ENCODE measurements at regions not wholly inside any gene's neighbourhood (a gene's known extent, or its start where the extent isn't known, plus 50 kb on each side); places are given as distances from the start of the nearest gene placed in this dataset.
"Not testable (repeated sequence)": the region's sequence is repeated elsewhere in the genome, so short reads cannot be mapped to it uniquely, and the experiment has no call there.

DNA sequence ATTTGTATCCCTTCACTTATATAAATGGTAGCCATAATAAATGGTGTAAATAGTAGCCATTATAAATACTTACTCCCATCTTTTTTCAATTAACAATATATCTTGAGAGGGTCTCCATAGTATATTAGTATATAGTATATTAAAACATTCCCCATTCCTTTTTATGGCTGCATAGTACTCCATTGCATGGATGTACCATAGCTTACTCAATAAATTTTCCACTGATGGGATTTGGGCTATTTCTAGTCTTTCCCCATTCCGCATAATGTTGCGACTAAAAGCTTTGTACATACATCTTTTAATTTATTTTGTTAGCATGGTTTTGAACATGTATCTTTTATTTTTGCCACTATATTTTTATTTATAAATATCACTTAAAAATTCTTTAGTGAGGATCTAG, 366.3 kb downstream of the IL20RB start:
- no peak overlapping the region for H3K27ac ChIP-seq
- no peak overlapping the region for H3K9ac ChIP-seq
- H3K27me3 ChIP-seq = no peaks in the 10 kb centered on the region
- H3K4me2 ChIP-seq = no peak overlapping the region
- H3K36me3 ChIP-seq = no peaks in the 10 kb centered on the region
- H3K4me1 ChIP-seq = peaks cover 0 to 12% (median 0%) of the 10 kb centered on the region in 10 experiments; a peak in 5 of 20 replicates
- H3K4me3 ChIP-seq = no peak overlapping the region
- peaks cover 6 to 23% (median 9%) of the 10 kb centered on the region in 11 experiments; a peak in 14 of 22 replicates for H3K9me3 ChIP-seq (replicated peaks in 1 of 11)
- TF ChIP-seq Cebpa-rat (IDR thresholded peaks at IDR 0.05) = no peak
- no peaks in the 10 kb centered on the region for H4K20me1 ChIP-seq

DNA sequence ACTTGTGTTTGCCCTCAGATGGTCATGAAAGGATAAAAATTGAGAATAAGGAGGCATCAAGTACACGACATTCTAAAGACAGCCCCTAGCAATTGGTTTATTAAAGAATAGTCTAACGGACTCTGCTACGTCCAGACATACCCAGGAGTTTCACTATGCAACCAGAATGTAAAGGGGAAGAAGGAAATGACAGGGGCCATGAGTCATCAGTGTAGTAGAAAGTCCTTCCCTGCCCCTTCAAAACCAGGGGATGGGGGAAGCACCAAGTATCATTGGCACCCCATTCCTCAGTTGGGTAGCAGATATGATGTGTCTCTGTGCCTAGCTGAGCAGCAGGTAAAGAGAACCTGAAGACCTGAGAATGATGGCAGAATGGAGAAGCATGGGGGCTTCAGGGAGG, 367.4 kb downstream of the IL20RB start:
- no peak overlapping the region for H3K4me3 ChIP-seq
- peaks cover 0 to 16% (median 7%) of the 10 kb centered on the region in 11 experiments; a peak in 9 of 22 replicates for H3K9me3 ChIP-seq (replicated peaks in 1 of 11)
- peaks cover 0 to 12% (median 0%) of the 10 kb centered on the region in 10 experiments; a peak in 5 of 20 replicates for H3K4me1 ChIP-seq
- no peak overlapping the region for H3K9ac ChIP-seq
- H4K20me1 ChIP-seq = no peaks in the 10 kb centered on the region
- TF ChIP-seq Cebpa-rat (IDR thresholded peaks at IDR 0.05) = no peak
- H3K4me2 ChIP-seq = 0 out of 22 replicates have a peak overlapping the region, but pooled peaks of 1 of the 11 experiments have one; percentile 0
- H3K27ac ChIP-seq = no peak overlapping the region
- H3K36me3 ChIP-seq = no peaks in the 10 kb centered on the region
- H3K27me3 ChIP-seq = no peaks in the 10 kb centered on the region

DNA sequence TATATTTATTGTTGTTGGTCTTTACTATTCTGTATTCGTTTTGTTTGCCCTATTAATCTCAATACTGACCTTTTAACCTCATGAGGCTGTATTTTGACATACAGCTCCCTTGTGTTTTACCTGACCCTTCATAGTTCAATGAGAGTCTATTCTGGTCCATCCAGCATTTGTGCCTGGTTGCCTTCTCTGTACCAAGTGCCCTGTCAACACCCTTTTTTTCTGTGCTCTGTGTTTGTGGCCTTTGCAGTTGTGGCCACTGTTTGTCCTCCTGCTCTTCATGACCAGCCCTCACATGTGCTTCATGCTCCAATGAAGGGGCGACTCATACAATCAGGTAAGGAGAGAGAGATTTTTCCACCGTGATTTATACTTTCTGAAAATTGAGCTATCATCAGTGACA, 368.2 kb downstream of the IL20RB start:
- no peak for TF ChIP-seq Cebpa-rat (IDR thresholded peaks at IDR 0.05)
- Histone ChIP-seq H3K4me1 (peaks cover 0 to 12% (median 0%) of the 10 kb centered on the region in 10 experiments; a peak in 5 of 20 replicates), H3K9ac (no peak overlapping the region), H3K36me3 (no peaks in the 10 kb centered on the region), H3K4me2 (no peak overlapping the region), H3K9me3 (replicated peaks in 1 of 11) (peaks cover 0 to 16% (median 7%) of the 10 kb centered on the region in 11 experiments; a peak in 9 of 22 replicates), H3K4me3 (no peak overlapping the region), H3K27me3 (no peaks in the 10 kb centered on the region), H4K20me1 (no peaks in the 10 kb centered on the region), H3K27ac (no peak overlapping the region)

DNA sequence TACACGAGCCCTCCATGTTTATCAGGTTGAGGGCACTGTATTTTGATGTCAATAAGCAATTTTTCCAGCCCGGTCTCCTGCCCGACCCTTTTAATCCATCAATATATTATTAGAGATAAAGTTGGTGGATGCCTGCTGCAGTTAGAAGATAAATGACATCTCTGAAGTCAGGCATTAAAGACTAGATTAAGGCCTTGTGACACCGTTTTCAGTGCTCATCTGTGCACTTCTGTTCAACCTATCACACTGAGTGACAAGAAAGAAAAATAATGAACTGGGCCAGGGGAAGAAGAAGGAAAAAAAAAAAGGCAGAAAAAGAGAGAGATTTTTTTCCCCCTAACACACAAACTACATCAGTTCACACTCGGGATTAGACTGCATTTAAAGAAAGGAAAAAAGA, 371.8 kb downstream of the IL20RB start:
- Histone ChIP-seq H3K4me3 (no peak overlapping the region), H4K20me1 (no peaks in the 10 kb centered on the region), H3K27ac (no peak overlapping the region), H3K9ac (no peak overlapping the region), H3K27me3 (no peaks in the 10 kb centered on the region), H3K4me2 (no peak overlapping the region), H3K4me1 (peaks cover 0 to 12% (median 0%) of the 10 kb centered on the region in 10 experiments; a peak in 4 of 20 replicates), H3K9me3 (replicated peaks in 1 of 11) (peaks cover 0 to 6% (median 0%) of the 10 kb centered on the region in 11 experiments; a peak in 1 of 22 replicates), H3K36me3 (no peaks in the 10 kb centered on the region)
- TF ChIP-seq Cebpa-rat (IDR thresholded peaks at IDR 0.05) = no peak

DNA sequence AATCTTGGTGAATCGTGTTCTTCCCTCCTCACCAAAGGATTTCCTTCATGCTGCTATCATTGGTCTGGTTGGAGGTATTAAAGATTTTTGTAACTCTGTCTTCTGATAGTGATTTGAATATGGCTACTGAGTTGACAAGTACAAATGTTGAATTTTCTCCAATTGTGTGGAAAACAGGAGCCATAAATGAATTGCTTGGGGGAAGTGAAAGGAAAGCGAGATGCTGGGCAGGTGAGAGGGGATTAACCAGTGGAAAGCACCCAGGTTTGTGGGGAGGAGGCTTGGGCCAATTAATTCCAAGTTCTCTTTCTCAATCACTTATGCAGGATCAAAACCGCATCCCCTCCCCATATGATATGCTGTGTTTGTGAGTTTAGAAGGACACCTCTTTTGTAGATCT, 372.5 kb downstream of the IL20RB start:
- Histone ChIP-seq H4K20me1 (no peaks in the 10 kb centered on the region), H3K4me2 (no peak overlapping the region), H3K4me3 (no peak overlapping the region), H3K27ac (no peak overlapping the region), H3K4me1 (peaks cover 0 to 7% (median 0%) of the 10 kb centered on the region in 10 experiments; a peak in 3 of 20 replicates), H3K27me3 (no peaks in the 10 kb centered on the region), H3K36me3 (no peaks in the 10 kb centered on the region), H3K9ac (no peak overlapping the region), H3K9me3 (replicated peaks in 1 of 11) (peaks cover 0 to 5% (median 0%) of the 10 kb centered on the region in 11 experiments; a peak in 1 of 22 replicates)
- TF ChIP-seq Cebpa-rat (IDR thresholded peaks at IDR 0.05) = no peak

DNA sequence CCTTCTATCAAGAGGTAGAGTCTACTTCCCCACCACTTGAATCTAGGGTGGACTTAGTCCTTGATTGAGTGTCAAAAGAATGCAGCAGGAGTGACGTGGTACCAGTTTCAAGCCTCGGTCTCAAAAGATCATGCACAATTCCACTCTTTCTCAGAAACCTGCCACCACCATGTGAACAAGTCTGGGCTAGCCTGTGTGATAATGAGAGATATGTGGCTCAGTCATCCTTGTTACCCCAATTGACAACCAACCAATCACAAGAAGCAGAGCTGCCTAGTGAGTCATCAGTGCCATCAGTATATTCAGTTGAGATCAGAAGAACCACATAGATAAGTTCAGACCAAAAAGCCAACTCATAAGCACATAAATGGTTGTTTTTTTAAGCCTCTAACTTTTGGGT, 374.5 kb downstream of the IL20RB start:
- no peaks in the 10 kb centered on the region for H3K27me3 ChIP-seq
- H3K9ac ChIP-seq = no peak overlapping the region
- no peak overlapping the region for H3K4me2 ChIP-seq
- peaks cover under 1 to 6% (median 3%) of the 10 kb centered on the region in 11 experiments; a peak in 16 of 22 replicates for H3K9me3 ChIP-seq (replicated peaks in 1 of 11)
- H3K4me1 ChIP-seq = 0 out of 20 replicates have a peak, but pooled peaks cover 0 to 4% (median 0%) of the 10 kb centered on the region in 10 experiments
- no peaks in the 10 kb centered on the region for H3K36me3 ChIP-seq
- no peak overlapping the region for H3K4me3 ChIP-seq
- TF ChIP-seq Cebpa-rat (IDR thresholded peaks at IDR 0.05) = no peak
- H3K27ac ChIP-seq = no peak overlapping the region
- H4K20me1 ChIP-seq = no peaks in the 10 kb centered on the region

DNA sequence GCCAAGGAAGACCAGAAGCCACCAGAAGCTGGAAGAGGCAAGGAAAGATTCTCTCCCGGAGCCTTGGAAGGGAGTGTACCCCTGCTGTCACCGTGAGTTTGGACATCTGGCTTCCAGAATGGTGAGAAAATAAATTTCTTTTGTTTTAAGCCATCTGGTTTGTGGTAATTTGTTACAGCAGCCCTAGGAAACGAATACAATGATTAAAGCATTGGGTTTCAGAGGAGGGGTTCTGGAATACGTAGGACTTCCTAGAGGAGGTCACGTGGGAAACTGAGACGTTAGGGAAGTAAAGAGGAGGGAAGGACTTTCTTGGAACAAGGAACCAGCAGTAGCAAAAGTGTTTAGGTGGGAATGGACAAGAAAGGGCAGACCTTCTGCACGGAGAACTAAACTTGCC, 377.7 kb downstream of the IL20RB start:
- H3K4me2 ChIP-seq = no peak overlapping the region
- H3K4me3 ChIP-seq = no peak overlapping the region
- no peak overlapping the region for H3K27ac ChIP-seq
- H4K20me1 ChIP-seq = no peaks in the 10 kb centered on the region
- no peak overlapping the region for H3K9ac ChIP-seq
- H3K9me3 ChIP-seq (replicated peaks in 1 of 11) = peaks cover 29 to 38% (median 33%) of the 10 kb centered on the region in 11 experiments
- no peak for TF ChIP-seq Cebpa-rat (IDR thresholded peaks at IDR 0.05)
- H3K4me1 ChIP-seq = 0 out of 20 replicates have a peak, but pooled peaks cover 0 to 4% (median 0%) of the 10 kb centered on the region in 10 experiments
- H3K36me3 ChIP-seq = no peaks in the 10 kb centered on the region
- H3K27me3 ChIP-seq = no peaks in the 10 kb centered on the region

DNA sequence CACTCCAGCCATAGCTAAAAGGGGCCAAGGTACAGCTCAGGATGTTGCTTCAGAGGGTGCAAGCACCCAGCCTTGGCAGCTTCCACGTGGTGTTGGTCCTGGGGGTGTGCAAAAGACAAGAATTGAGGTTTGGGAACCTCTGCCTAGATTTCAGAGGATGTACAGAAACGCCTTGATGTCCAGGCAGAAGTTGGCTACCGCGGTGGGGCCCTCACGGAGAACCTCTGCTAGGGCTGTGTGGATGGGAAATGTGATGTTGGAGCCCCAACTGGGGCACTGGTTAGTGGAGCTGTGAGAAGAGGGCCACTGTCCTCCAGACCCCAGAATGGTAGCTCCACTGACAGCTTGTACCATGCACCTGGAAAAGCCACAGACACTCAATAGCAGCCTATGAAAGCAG, 380.6 kb downstream of the IL20RB start:
- Histone ChIP-seq H3K4me1 (peaks cover 0 to 21% (median 4%) of the 10 kb centered on the region in 10 experiments; a peak in 10 of 20 replicates), H3K9me3 (replicated peaks in 1 of 11) (peaks cover 29 to 47% (median 34%) of the 10 kb centered on the region in 11 experiments)
- H3K9ac ChIP-seq, H4K20me1 ChIP-seq, H3K27ac ChIP-seq, H3K4me2 ChIP-seq, H3K36me3 ChIP-seq, H3K4me3 ChIP-seq, H3K27me3 ChIP-seq: not testable (repeated sequence)

DNA sequence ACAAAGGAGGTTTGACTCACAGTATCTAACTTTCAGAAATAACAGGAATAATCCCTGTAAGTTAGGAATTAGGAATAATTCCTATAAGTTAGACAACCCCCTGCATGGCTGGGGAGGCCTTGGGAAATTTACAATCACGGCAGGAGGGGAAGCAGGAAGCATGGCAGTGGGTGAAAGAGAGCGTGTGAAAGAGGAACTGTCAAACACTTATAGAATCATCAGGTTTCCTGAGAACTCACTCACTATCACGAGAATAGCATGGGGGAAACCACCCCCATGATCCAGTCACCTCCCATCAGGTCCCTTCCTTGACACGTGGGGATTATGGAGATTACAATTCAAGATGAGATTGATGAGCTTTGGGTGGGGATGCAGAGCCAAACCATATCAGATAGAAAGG, 385.5 kb downstream of the IL20RB start:
- Histone ChIP-seq H3K4me2 (peak overlapping the region in 8 of 11 experiments; percentile 4 to 65 (median 28); a peak in 10 of 22 replicates), H3K4me3 (no peak overlapping the region), H3K9me3 (replicated peaks in 1 of 11) (peaks cover 18 to 31% (median 21%) of the 10 kb centered on the region in 11 experiments), H3K9ac (no peak overlapping the region), H3K36me3 (no peaks in the 10 kb centered on the region), H3K27ac (peak overlapping the region in 2 of 11 experiments; percentile 20 to 39; a peak in 3 of 22 replicates), H3K4me1 (peaks cover 0 to 26% (median 6%) of the 10 kb centered on the region in 10 experiments; a peak in 10 of 20 replicates), H3K27me3 (no peaks in the 10 kb centered on the region), H4K20me1 (no peaks in the 10 kb centered on the region)
- no peak for TF ChIP-seq Cebpa-rat (IDR thresholded peaks at IDR 0.05)

DNA sequence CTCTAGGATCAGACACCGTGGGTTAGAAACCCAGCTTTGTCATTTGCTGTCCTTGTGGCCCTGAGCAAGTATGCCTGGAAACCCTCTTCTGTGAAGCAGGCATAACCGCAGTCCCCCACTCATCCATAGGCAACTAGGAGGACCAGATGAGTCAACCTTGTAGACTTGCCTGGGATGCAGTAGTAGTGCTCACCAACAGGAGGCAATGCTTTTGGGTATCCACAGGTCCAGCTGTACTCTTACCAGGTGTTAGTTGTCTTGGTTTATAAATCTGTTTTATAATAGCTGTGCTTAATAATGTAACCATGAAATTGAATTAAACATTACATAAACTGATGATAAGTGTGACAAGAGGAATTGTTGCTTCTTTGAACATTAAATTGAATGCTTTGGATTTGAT, 389.3 kb downstream of the IL20RB start:
- H3K9me3 ChIP-seq (replicated peaks in 1 of 11) = peaks cover 0 to 7% (median 0%) of the 10 kb centered on the region in 11 experiments; a peak in 8 of 22 replicates
- H3K27me3 ChIP-seq = no peaks in the 10 kb centered on the region
- TF ChIP-seq Cebpa-rat (IDR thresholded peaks at IDR 0.05) = no peak
- H3K4me3 ChIP-seq = no peak overlapping the region
- no peak overlapping the region for H3K4me2 ChIP-seq
- H3K27ac ChIP-seq = no peak overlapping the region
- H4K20me1 ChIP-seq = no peaks in the 10 kb centered on the region
- H3K4me1 ChIP-seq = peaks cover 0 to 19% (median 6%) of the 10 kb centered on the region in 10 experiments; a peak in 10 of 20 replicates
- H3K9ac ChIP-seq = no peak overlapping the region
- no peaks in the 10 kb centered on the region for H3K36me3 ChIP-seq

Data from BLaER1 treated with 17β-estradiol and CSF1 and Interleukin-3, amounts not matched to agents 10 nM and 100 nM (cell line).